Motor neuron (in vitro differentiated cells): ENCODE measurements at regions not wholly inside any gene's neighbourhood (a gene's known extent, or its start where the extent isn't known, plus 50 kb on each side); places are given as distances from the start of the nearest gene placed in this dataset.

ENCODE experiments used
- ATAC-seq, 8 experiments: fragments of 200-7000 bp; cut with Tn5 transposase; replicated peaks in 6 of 8; 2 replicates each; pipeline ENCODE4 v1.8.0; 2021; ENCODE audit warnings: mild to moderate bottlenecking in 8 of 8, moderate library complexity in 8 of 8
- H3K27ac ChIP-seq, 2 donors: fragments of 250-450 bp; sonication (Bioruptor Pico); 2 replicates each; pipeline ENCODE4 v1.9.0; 2021; ENCODE audit warnings: antibody characterized with exemption in 2 of 2, mild to moderate bottlenecking in 2 of 2, moderate library complexity in 1 of 2
- H3K4me1 ChIP-seq, 2 donors: fragments of 250-450 bp; sonication (Bioruptor Pico); replicated peaks in 1 of 2; 2 replicates each; pipeline ENCODE4 v1.6.1; 2021; ENCODE audit warnings: antibody characterized with exemption in 2 of 2, mild to moderate bottlenecking in 2 of 2, moderate library complexity in 1 of 2
- H3K4me3 ChIP-seq, 5 donors: fragments of 250-450 bp; sonication (Bioruptor Pico); 2 replicates each; pipeline ENCODE4 v1.9.0; 2021; ENCODE audit warnings: antibody characterized with exemption in 5 of 5, mild to moderate bottlenecking in 5 of 5, moderate library complexity in 4 of 5
- WGBS, 10 experiments: fragments of 450-650 bp; shearing (Covaris generic); methylation state at CpG; one replicate each; pipeline ENCODE4 v1.0.0; 2022; 5-methylcytosine and 5-hydroxymethylcytosine counted together
- in situ Hi-C, 9 experiments: fragments of 400-800 bp; cut with MboI; loops; one replicate each; pipeline ENCODE4 v1.15.0; 2021; ENCODE audit warnings: low sequenced_read_pairs in 9 of 9, low pct_unique_long_range_greater_than_20kb in 2 of 9; ENCODE audit not compliant: unreplicated experiment in 9 of 9

- Histone ChIP-seq H3K4me1 (no peaks in the 10 kb centered on the region), H3K27ac (no peak overlapping the region), H3K4me3 (no peak overlapping the region)
- no peak for ATAC-seq
- WGBS, 10 experiments: 50 to 83% (median 69%) methylated on average over 1 of the region's 1 CpG; no CpG with 5 or more reads in 4 of the 10 experiments
- in situ Hi-C loops: no loop called here
These were observed 59.6 kb upstream of the FOXN2 start for GRCh38 chr2:48254839-48255238.

GRCh38 chr2:48257456-48257855 is 57.0 kb upstream of the FOXN2 start:
- in situ Hi-C loops: no loop called here
- 60 to 100% (median 84%) methylated on average over 1 to 2 of the region's 2 CpGs; no CpG with 5 or more reads in 2 of the 10 experiments for WGBS, 10 experiments
- Histone ChIP-seq H3K4me3 (no peak overlapping the region), H3K27ac (no peak overlapping the region), H3K4me1 (no peaks in the 10 kb centered on the region)
- ATAC-seq: no peak

GRCh38 chr2:48258481-48259149 is 55.9 kb upstream of the FOXN2 start:
- ATAC-seq: no peak
- no peak overlapping the region for H3K27ac ChIP-seq

GRCh38 chr2:48259811-48260210 is 54.7 kb upstream of the FOXN2 start:
- no peak for ATAC-seq
- Histone ChIP-seq H3K27ac (no peak overlapping the region), H3K4me1 (no peaks in the 10 kb centered on the region), H3K4me3 (no peak overlapping the region)
- in situ Hi-C loops: no loop called here
- WGBS, 10 experiments: 60 to 83% (median 80%) methylated on average over 1 of the region's 1 CpG; no CpG with 5 or more reads in 6 of the 10 experiments

More at GRCh38 chr2:48258481-48259149, 55.9 kb upstream of the FOXN2 start:
- in situ Hi-C loops: no loop called here
- 74 to 100% (median 92%) methylated on average over 1 to 3 of the region's 4 CpGs; no CpG with 5 or more reads in 2 of the 10 experiments for WGBS, 10 experiments
- no peak overlapping the region for H3K4me3 ChIP-seq
- H3K4me1 ChIP-seq: no peaks in the 10 kb centered on the region

- no peak for ATAC-seq
- in situ Hi-C loops: no loop called here
- 100% methylated on average over 1 of the region's 1 CpG; no CpG with 5 or more reads in 5 of the 10 experiments for WGBS, 10 experiments
- Histone ChIP-seq H3K4me1 (no peaks in the 10 kb centered on the region), H3K27ac (no peak overlapping the region), H3K4me3 (no peak overlapping the region)
These were observed 49.9 kb upstream of the FOXN2 start for GRCh38 chr2:48264627-48265026.
